HepG2 (cell line): ENCODE measurements at regions not wholly inside any gene's neighbourhood (a gene's known extent, or its start where the extent isn't known, plus 50 kb on each side); places are given as distances from the start of the nearest gene placed in this dataset.

ENCODE experiments used
- ATAC-seq: fragments of 200-7000 bp; cut with Tn5 transposase; 3 replicates; pipeline ENCODE4 v1.9.1; 2020; ENCODE audit warnings: mild to moderate bottlenecking, moderate library complexity
- BruUV-seq: library from RNA; stranded (reverse); fragments of 400-500 nt; replicated peaks from 2 replicates; lab custom pipeline; 2021; lab: Mats Ljungman, UMichigan
- CTCF ChIA-PET: fragments of 300-600 bp; formaldehyde crosslinking; extraction: SDS; loops from one replicate; lab custom pipeline; 2021; ENCODE audit warnings: low total read pairs, inconsistent platforms, low intra/inter-chr PET ratio; lab: Yijun Ruan, JAX
- POLR2A ChIA-PET: fragments of 350-600 bp; sonication (Branson Sonifier 250); formaldehyde crosslinking; loops from one replicate; lab custom pipeline; 2020; ENCODE audit warnings: antibody characterized with exemption, inconsistent platforms; lab: Yijun Ruan, JAX
- DNase-seq: peaks from one replicate; pipeline ENCODE4 v3.0.0-alpha.2; 2015; ENCODE audit warnings: low spot score
- FAIRE-seq: peaks from 3 replicates; lab custom pipeline; 2011; peaks lifted over from hg19 to GRCh38; lab: Jason Lieb, UNC
- H2AFZ ChIP-seq: one replicate; pipeline ENCODE4 v1.6.1; 2011; ENCODE audit warnings: low read length, inconsistent platforms
- H3K27ac ChIP-seq: fragments of 300-600 bp; 3 replicates; pipeline ENCODE4 v1.8.0; 2011; ENCODE audit warnings: mixed run types, mild to moderate bottlenecking, mixed read lengths, low read length, inconsistent platforms; ENCODE audit not compliant: insufficient read depth; ENCODE audit errors: extremely low read length
- H3K27me3 ChIP-seq, 2 experiments: fragments of 200-600 bp in 1 of 2; 2 replicates in 1 of 2; 3 replicates in 1 of 2; pipeline versions ENCODE4 v1.6.0 to v1.8.0; 2011; ENCODE audit warnings: low read length in 2 of 2, mild to moderate bottlenecking in 2 of 2, moderate library complexity in 2 of 2, inconsistent platforms in 1 of 2; ENCODE audit not compliant: insufficient read depth in 2 of 2, control insufficient read depth in 1 of 2
- H3K36me3 ChIP-seq, 2 experiments: fragments of 200-600 bp in 1 of 2; replicated peaks in 1 of 2; 2 replicates in 1 of 2; 3 replicates in 1 of 2; pipeline versions ENCODE4 v1.5.1 to v1.8.0; 2011; ENCODE audit warnings: low read length in 2 of 2, inconsistent platforms in 1 of 2; ENCODE audit not compliant: insufficient read depth in 2 of 2, control insufficient read depth in 1 of 2
- H3K4me1 ChIP-seq: 2 replicates; pipeline ENCODE4 v1.5.1; 2012; ENCODE audit warnings: low read length, inconsistent platforms; ENCODE audit not compliant: insufficient read depth
- H3K4me2 ChIP-seq: 2 replicates; pipeline ENCODE4 v1.6.0; 2011; ENCODE audit warnings: low read depth, low read length, inconsistent platforms
- H3K4me3 ChIP-seq, 3 experiments: fragments of 200-600 bp in 1 of 3; sonication (generic), shearing (Covaris generic) in 1 of 3; replicated peaks in 1 of 3; 2 replicates each; pipeline ENCODE4 v1.5.1; 2011 to 2016; ENCODE audit warnings: low read length in 3 of 3, inconsistent platforms in 2 of 3, low read depth in 2 of 3, mild to moderate bottlenecking in 2 of 3, control low read depth in 1 of 3, mixed read lengths in 1 of 3; ENCODE audit not compliant: insufficient read depth in 1 of 3
- H3K79me2 ChIP-seq: one replicate; pipeline ENCODE4 v1.6.1; 2011; ENCODE audit warnings: low read length, inconsistent platforms; ENCODE audit not compliant: insufficient read depth
- H3K9ac ChIP-seq: 2 replicates; pipeline ENCODE4 v1.6.0; 2011; ENCODE audit warnings: mild to moderate bottlenecking, low read depth, low read length, inconsistent platforms; ENCODE audit not compliant: insufficient read depth
- H3K9me3 ChIP-seq: 2 replicates; pipeline ENCODE4 v1.5.1; 2012; ENCODE audit warnings: mild to moderate bottlenecking, low read length
- H4K20me1 ChIP-seq: 2 replicates; pipeline ENCODE4 v1.6.0; 2011; ENCODE audit warnings: inconsistent platforms, mild to moderate bottlenecking, low read length, moderate library complexity; ENCODE audit not compliant: insufficient read depth
- CCAR2 ChIP-seq: fragments of 200-400 bp; formaldehyde crosslinking; optimal IDR thresholded peaks from 2 replicates; pipeline ENCODE3; 2018; ENCODE audit warnings: low read depth, mild to moderate bottlenecking, low read length, moderate library complexity
- CEBPG ChIP-seq: IDR thresholded peaks from 2 replicates; pipeline ENCODE4 v1.6.1; 2016
- DDIT3 ChIP-seq: sonication (generic); formaldehyde crosslinking; IDR thresholded peaks from 2 replicates; pipeline ENCODE4 v1.4.0; 2020; ENCODE audit warnings: mild to moderate bottlenecking, missing genetic modification reagents
- FOXC1 ChIP-seq: sonication (generic); formaldehyde crosslinking; IDR thresholded peaks from 2 replicates; pipeline ENCODE4 v1.8.0; 2022; ENCODE audit warnings: mild to moderate bottlenecking, missing genetic modification reagents, borderline replicate concordance
- MEF2D ChIP-seq: sonication (generic); formaldehyde crosslinking; IDR thresholded peaks from 2 replicates; pipeline ENCODE4 v1.5.1; 2020; ENCODE audit warnings: mild to moderate bottlenecking, missing genetic modification reagents
- RNF2 ChIP-seq: fragments of 450-650 bp; conservative IDR thresholded peaks from 2 replicates; pipeline ENCODE4 v1.6.1; 2016; ENCODE audit warnings: low read depth
- SMARCE1 ChIP-seq: fragments of 450-650 bp; IDR thresholded peaks from 2 replicates; pipeline ENCODE4 v1.6.1; 2017; ENCODE audit warnings: borderline replicate concordance
- ZBTB7B ChIP-seq: sonication (generic); formaldehyde crosslinking; IDR thresholded peaks from 2 replicates; pipeline ENCODE4 v1.4.0; 2020; ENCODE audit warnings: missing genetic modification reagents
- ZNF143 ChIP-seq: sonication (generic); formaldehyde crosslinking; IDR thresholded peaks from 2 replicates; pipeline ENCODE4 v1.4.0; 2020; ENCODE audit warnings: missing genetic modification reagents
- ZNF180 ChIP-seq: sonication (generic); formaldehyde crosslinking; IDR thresholded peaks from 2 replicates; pipeline ENCODE4 v1.4.0; 2020; ENCODE audit warnings: low read depth, missing genetic modification reagents, borderline replicate concordance
- ZNF234 ChIP-seq: sonication (generic); formaldehyde crosslinking; conservative IDR thresholded peaks from 2 replicates; pipeline ENCODE4 v1.5.1; 2020; ENCODE audit warnings: mild to moderate bottlenecking, missing genetic modification reagents
- ZNF256 ChIP-seq: sonication (generic); formaldehyde crosslinking; conservative IDR thresholded peaks from 2 replicates; pipeline ENCODE4 v1.4.0; 2020; ENCODE audit warnings: missing genetic modification reagents
- ZNF274 ChIP-seq: sonication (generic); formaldehyde crosslinking; IDR thresholded peaks from 2 replicates; pipeline ENCODE4 v1.5.1; 2020; ENCODE audit warnings: mild to moderate bottlenecking, missing genetic modification reagents
- ZNF441 ChIP-seq: sonication (generic); formaldehyde crosslinking; IDR thresholded peaks from 2 replicates; pipeline ENCODE4 v1.7.0; 2021; ENCODE audit warnings: missing genetic modification reagents, borderline replicate concordance
- ZNF598 ChIP-seq: sonication (generic); formaldehyde crosslinking; IDR thresholded peaks from 2 replicates; pipeline ENCODE4 v1.5.1; 2020; ENCODE audit warnings: mild to moderate bottlenecking, missing genetic modification reagents, borderline replicate concordance
- ZNF782 ChIP-seq: sonication (generic); formaldehyde crosslinking; IDR thresholded peaks from 2 replicates; pipeline ENCODE4 v1.4.0; 2020; ENCODE audit warnings: missing genetic modification reagents, mild to moderate bottlenecking, borderline replicate concordance
- WGBS: methylation state at CpG from one replicate; pipeline ENCODE4 v1.1.6; 2017; ENCODE audit warnings: low lambda C conversion rate; 5-methylcytosine and 5-hydroxymethylcytosine counted together
- in situ Hi-C: cut with HindIII; loops from 2 replicates; pipeline ENCODE4 v1.10.0; 2017; ENCODE audit warnings: low pct_unique_long_range_greater_than_20kb; ENCODE audit not compliant: extremely low pct_ligation_motif_present
- intact Hi-C: fragments of 100-400 bp; cut with micrococcal nuclease; formaldehyde crosslinking; loops from one replicate; pipeline ENCODE4 v1.10.0; 2022; ENCODE audit not compliant: unreplicated experiment
- TF ChIP-seq, protein P1 (sequence below): sonication (generic); formaldehyde crosslinking; IDR thresholded peaks from 2 replicates; pipeline ENCODE4 v1.4.0; 2020; ENCODE audit warnings: mild to moderate bottlenecking, missing genetic modification reagents
- TF ChIP-seq, protein P2 (sequence below): sonication (generic); formaldehyde crosslinking; IDR thresholded peaks from 2 replicates; pipeline ENCODE4 v1.4.0; 2020; ENCODE audit warnings: mild to moderate bottlenecking, missing genetic modification reagents

DNA sequence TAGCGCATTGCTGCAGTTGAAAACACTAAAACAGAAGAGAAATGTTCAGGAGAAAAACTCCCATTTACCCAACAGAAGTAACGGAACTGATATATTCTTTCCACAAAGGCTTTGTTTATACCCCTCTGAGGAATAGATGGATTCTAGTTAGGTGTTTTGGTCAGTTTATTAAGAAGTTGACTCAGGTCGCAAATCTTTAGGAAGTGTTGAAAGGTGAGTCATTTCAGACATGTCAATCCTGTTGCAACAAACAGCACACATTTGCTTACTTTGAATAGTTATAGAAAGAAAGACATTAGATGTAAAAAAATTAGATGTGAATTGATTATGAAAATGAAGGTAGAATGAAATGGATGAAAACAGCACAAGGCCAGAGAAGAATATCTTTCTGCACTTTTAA is 941.0 kb downstream of the KCNJ2 start:
- Histone ChIP-seq H3K79me2 (no peaks in the 10 kb centered on the region), H3K4me3 (no peak overlapping the region), H3K4me1 (peaks cover 33% of the 10 kb centered on the region), H3K4me2 (no peak overlapping the region), H3K36me3 (no peaks in the 10 kb centered on the region), H3K9me3 (peaks cover 9% of the 10 kb centered on the region; the same call in 1 of the 2 replicates), H3K9ac (no peak overlapping the region), H3K27ac (no peak overlapping the region), H2AFZ (no peak overlapping the region), H4K20me1 (no peaks in the 10 kb centered on the region), H3K27me3 (no peaks in the 10 kb centered on the region)
- 48% methylated on average over 3 of the region's 3 CpGs for WGBS
- in situ Hi-C loops, result no loop called here
- POLR2A ChIA-PET, result no interaction called here
- ATAC-seq, result no peak
- no TSS peak for BruUV-seq
- TF ChIP-seq MEF2D (CRISPR knock-in tag) (no peak), ZNF256 (CRISPR knock-in tag) (no peak), RNF2 (no peak), DDIT3 (CRISPR knock-in tag) (no peak), SMARCE1 (no peak), CEBPG (CRISPR knock-in tag) (no peak), ZNF143 (CRISPR knock-in tag) (no peak)
- TF ChIP-seq, protein P1, sequence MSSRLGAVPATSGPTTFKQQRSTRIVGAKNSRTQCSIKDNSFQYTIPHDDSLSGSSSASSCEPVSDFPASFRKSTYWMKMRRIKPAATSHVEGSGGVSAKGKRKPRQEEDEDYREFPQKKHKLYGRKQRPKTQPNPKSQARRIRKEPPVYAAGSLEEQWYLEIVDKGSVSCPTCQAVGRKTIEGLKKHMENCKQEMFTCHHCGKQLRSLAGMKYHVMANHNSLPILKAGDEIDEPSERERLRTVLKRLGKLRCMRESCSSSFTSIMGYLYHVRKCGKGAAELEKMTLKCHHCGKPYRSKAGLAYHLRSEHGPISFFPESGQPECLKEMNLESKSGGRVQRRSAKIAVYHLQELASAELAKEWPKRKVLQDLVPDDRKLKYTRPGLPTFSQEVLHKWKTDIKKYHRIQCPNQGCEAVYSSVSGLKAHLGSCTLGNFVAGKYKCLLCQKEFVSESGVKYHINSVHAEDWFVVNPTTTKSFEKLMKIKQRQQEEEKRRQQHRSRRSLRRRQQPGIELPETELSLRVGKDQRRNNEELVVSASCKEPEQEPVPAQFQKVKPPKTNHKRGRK (CRISPR knock-in tag), result no peak
- intact Hi-C loops, result no loop called here
- CTCF ChIA-PET, result no interaction called here
- DNase-seq, result no peak
- FAIRE-seq, result no peak

- peak overlapping the region; percentile 15 for H3K27ac ChIP-seq
- 3% methylated on average over 2 of the region's 2 CpGs for WGBS
- H3K79me2 ChIP-seq, result no peaks in the 10 kb centered on the region
- ATAC-seq, result peak; percentile 95
- no peaks in the 10 kb centered on the region for H4K20me1 ChIP-seq
- ChIA-PET POLR2A (no interaction called here), CTCF (no interaction called here)
- no peaks in the 10 kb centered on the region for H3K36me3 ChIP-seq
- in situ Hi-C loops (no loop called here), intact Hi-C loops (no loop called here)
- H3K4me2 ChIP-seq, result 0 out of 2 replicates have a peak overlapping the region, but pooled peaks have one; percentile 3
- H3K9me3 ChIP-seq, result peaks cover 5% of the 10 kb centered on the region; the same call in 1 of the 2 replicates
- H2AFZ ChIP-seq, result no peak overlapping the region
- peaks cover 33% of the 10 kb centered on the region for H3K4me1 ChIP-seq
- H3K4me3 ChIP-seq, result no peak overlapping the region
- DNase-seq, result peak; percentile 21
- no peaks in the 10 kb centered on the region for H3K27me3 ChIP-seq
- no peak overlapping the region for H3K9ac ChIP-seq
- no TSS peak for BruUV-seq
- no peak for FAIRE-seq
- TF ChIP-seq ZNF274 (CRISPR knock-in tag), result no peak
- TF ChIP-seq ZNF441 (CRISPR knock-in tag), result no peak
- TF ChIP-seq ZNF782 (CRISPR knock-in tag), result no peak
- TF ChIP-seq, protein P2, sequence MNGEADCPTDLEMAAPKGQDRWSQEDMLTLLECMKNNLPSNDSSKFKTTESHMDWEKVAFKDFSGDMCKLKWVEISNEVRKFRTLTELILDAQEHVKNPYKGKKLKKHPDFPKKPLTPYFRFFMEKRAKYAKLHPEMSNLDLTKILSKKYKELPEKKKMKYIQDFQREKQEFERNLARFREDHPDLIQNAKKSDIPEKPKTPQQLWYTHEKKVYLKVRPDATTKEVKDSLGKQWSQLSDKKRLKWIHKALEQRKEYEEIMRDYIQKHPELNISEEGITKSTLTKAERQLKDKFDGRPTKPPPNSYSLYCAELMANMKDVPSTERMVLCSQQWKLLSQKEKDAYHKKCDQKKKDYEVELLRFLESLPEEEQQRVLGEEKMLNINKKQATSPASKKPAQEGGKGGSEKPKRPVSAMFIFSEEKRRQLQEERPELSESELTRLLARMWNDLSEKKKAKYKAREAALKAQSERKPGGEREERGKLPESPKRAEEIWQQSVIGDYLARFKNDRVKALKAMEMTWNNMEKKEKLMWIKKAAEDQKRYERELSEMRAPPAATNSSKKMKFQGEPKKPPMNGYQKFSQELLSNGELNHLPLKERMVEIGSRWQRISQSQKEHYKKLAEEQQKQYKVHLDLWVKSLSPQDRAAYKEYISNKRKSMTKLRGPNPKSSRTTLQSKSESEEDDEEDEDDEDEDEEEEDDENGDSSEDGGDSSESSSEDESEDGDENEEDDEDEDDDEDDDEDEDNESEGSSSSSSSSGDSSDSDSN, result no peak
- TF ChIP-seq ZBTB7B, result no peak
- TF ChIP-seq CCAR2, result no peak
- TF ChIP-seq ZNF180 (CRISPR knock-in tag), result no peak
- TF ChIP-seq FOXC1 (CRISPR knock-in tag), result no peak
- no peak for TF ChIP-seq ZNF234 (CRISPR knock-in tag)
- TF ChIP-seq ZNF598, result no peak
These were observed 942.1 kb downstream of the KCNJ2 start for GRCh38 chr17:71111460-71111859.
